ENCODE measurements at regions not wholly inside any gene's neighbourhood (a gene's known extent, or its start where the extent isn't known, plus 50 kb on each side); places are given as distances from the start of the nearest gene placed in this dataset.

- POLR2A ChIA-PET: no interaction called here
- peak; percentile 56 for DNase-seq (ENCODE audit: low read depth, low spot score)
- Histone ChIP-seq H3K36me3 (ENCODE audit: control insufficient read depth in 1 of 2, insufficient read depth in 2 of 2, low read length in 2 of 2) (no peaks in the 10 kb centered on the region), H2AFZ (ENCODE audit: low read depth, low read length, poor library complexity, severe bottlenecking) (peak overlapping the region; percentile 19), H3K4me2 (ENCODE audit: low read length) (no peak overlapping the region), H3K9ac (ENCODE audit: low read length) (no peak overlapping the region), H3K4me1 (ENCODE audit: control insufficient read depth in 1 of 2, insufficient read depth in 2 of 2, low read length in 2 of 2) (peaks cover 6 to 9% of the 10 kb centered on the region in 2 experiments; a peak in 3 of 4 replicates), H3K9me3 (ENCODE audit: control insufficient read depth in 1 of 2, insufficient read depth in 1 of 2, low read depth in 1 of 2, low read length in 2 of 2) (no peaks in the 10 kb centered on the region), H3K27ac (ENCODE audit: low read depth, low read length) (peak overlapping the region; percentile 38; the same call in 1 of the 2 replicates), H3K27me3 (ENCODE audit: insufficient read depth, low read length) (no peaks in the 10 kb centered on the region), H3K79me2 (ENCODE audit: insufficient read depth, low read length) (no peaks in the 10 kb centered on the region), H3K9me2 (ENCODE audit: insufficient read depth) (no peaks in the 10 kb centered on the region), H4K20me1 (ENCODE audit: insufficient read depth) (no peaks in the 10 kb centered on the region), H3K4me3 (replicated peaks in 1 of 2; ENCODE audit: low read depth in 1 of 2, low read length in 2 of 2) (no peak overlapping the region)
- no TSS peak for BruUV-seq (replicated peaks)
- ATAC-seq: peak; percentile 57; the same call in 1 of the 2 replicates
- intact Hi-C loops (cut with micrococcal nuclease): no loop called here
- RAD21 ChIA-PET (ENCODE audit: low non-redundant PET in 1 of 2, low total read pairs in 2 of 2, uncharacterized antibody in 2 of 2, unreplicated experiment in 2 of 2): interaction anchor here in 1 of 2 experiments (0.6 kb wide), 1 partner anchor 614 kb away, joined by 3 read pairs; no protein-coding TSS in a partner anchor
- CTCF ChIA-PET: interaction anchor here (1.2 kb wide), 1 partner anchor 221 kb away, joined by 3 read pairs; no protein-coding TSS in a partner anchor
- TF ChIP-seq FOSL1 (IDR thresholded peaks at IDR 0.05; ENCODE audit: low read depth) (peak; percentile 73), SRF (IDR thresholded peaks at IDR 0.05; ENCODE audit: low read depth) (no peak), EZH2 (IDR thresholded peaks at IDR 0.05) (no peak), POLR2A (IDR thresholded peaks at IDR 0.05; ENCODE audit: borderline replicate concordance, extremely low read depth, insufficient read depth, insufficient read length) (no peak), SIN3A (IDR thresholded peaks at IDR 0.05; ENCODE audit: low read depth) (no peak), REST (IDR thresholded peaks at IDR 0.05; ENCODE audit: low read depth) (no peak), RAD21 (IDR thresholded peaks at IDR 0.05; ENCODE audit: low read depth) (no peak), ATF3 (IDR thresholded peaks at IDR 0.05) (no peak), ZNF274 (IDR thresholded peaks at IDR 0.05; ENCODE audit: low read depth, low read length) (no peak), YY1 (IDR thresholded peaks at IDR 0.05; ENCODE audit: extremely low read depth, insufficient replicate concordance, low read depth, low read length) (no peak), JUND (IDR thresholded peaks at IDR 0.05) (peak; percentile 67), CBX3 (IDR thresholded peaks at IDR 0.05; ENCODE audit: low read depth) (no peak), CTCF (IDR thresholded peaks at IDR 0.05 in 2 of 3, conservative IDR thresholded peaks at IDR 0.05 in 1 of 3; ENCODE audit: borderline replicate concordance in 1 of 3, insufficient read depth in 1 of 3, low read depth in 2 of 3, low read length in 2 of 3) (no peak), ZFX (IDR thresholded peaks at IDR 0.05) (no peak), TCF7L2 (IDR thresholded peaks at IDR 0.05; ENCODE audit: borderline replicate concordance, extremely low read depth, insufficient read depth, insufficient read length) (peak; percentile 48), MAX (IDR thresholded peaks at IDR 0.05) (no peak), CEBPB (IDR thresholded peaks at IDR 0.05; ENCODE audit: low read depth) (no peak), ZBTB33 (IDR thresholded peaks at IDR 0.05; ENCODE audit: extremely low read depth, insufficient replicate concordance, low read length) (no peak), POLR2AphosphoS5 (IDR thresholded peaks at IDR 0.05; ENCODE audit: low read depth, low read length) (no peak)
Measured at GRCh38 chr6:9204171-9204570, 768.8 kb upstream of the SLC35B3 start.
